GM12891 (cell line): ENCODE measurements at regions not wholly inside any gene's neighbourhood (a gene's known extent, or its start where the extent isn't known, plus 50 kb on each side); places are given as distances from the start of the nearest gene placed in this dataset.

Experiments
- DNase-seq: peaks from one replicate; pipeline ENCODE4 v3.0.0; 2011; ENCODE audit warnings: low spot score; ENCODE audit not compliant: insufficient read length
- FAIRE-seq: peaks from 2 replicates; lab custom pipeline; 2011; peaks lifted over from hg19 to GRCh38; lab: Jason Lieb, UNC
- PAX5 ChIP-seq: IDR thresholded peaks from 2 replicates; pipeline ENCODE4 v1.6.1; 2011; ENCODE audit warnings: low read length, moderate library complexity, mild to moderate bottlenecking; ENCODE audit not compliant: insufficient read depth, severe bottlenecking
- POLR2A ChIP-seq: IDR thresholded peaks from 2 replicates; pipeline ENCODE4 v1.6.1; 2011; ENCODE audit warnings: low read depth, low read length, control low read depth
- POLR2AphosphoS5 ChIP-seq: IDR thresholded peaks from 2 replicates; pipeline ENCODE4 v1.6.1; 2011; ENCODE audit warnings: low read depth, low read length, control low read depth
- POU2F2 ChIP-seq: IDR thresholded peaks from 2 replicates; pipeline ENCODE4 v1.6.1; 2011; ENCODE audit warnings: low read depth, mild to moderate bottlenecking, control low read depth, low read length, moderate library complexity
- SPI1 ChIP-seq: IDR thresholded peaks from 2 replicates; pipeline ENCODE4 v1.6.1; 2011; ENCODE audit warnings: low read depth, low read length, control low read depth
- TAF1 ChIP-seq: IDR thresholded peaks from 2 replicates; pipeline ENCODE4 v1.6.1; 2011; ENCODE audit warnings: low read depth, low read length, control low read depth

DNA sequence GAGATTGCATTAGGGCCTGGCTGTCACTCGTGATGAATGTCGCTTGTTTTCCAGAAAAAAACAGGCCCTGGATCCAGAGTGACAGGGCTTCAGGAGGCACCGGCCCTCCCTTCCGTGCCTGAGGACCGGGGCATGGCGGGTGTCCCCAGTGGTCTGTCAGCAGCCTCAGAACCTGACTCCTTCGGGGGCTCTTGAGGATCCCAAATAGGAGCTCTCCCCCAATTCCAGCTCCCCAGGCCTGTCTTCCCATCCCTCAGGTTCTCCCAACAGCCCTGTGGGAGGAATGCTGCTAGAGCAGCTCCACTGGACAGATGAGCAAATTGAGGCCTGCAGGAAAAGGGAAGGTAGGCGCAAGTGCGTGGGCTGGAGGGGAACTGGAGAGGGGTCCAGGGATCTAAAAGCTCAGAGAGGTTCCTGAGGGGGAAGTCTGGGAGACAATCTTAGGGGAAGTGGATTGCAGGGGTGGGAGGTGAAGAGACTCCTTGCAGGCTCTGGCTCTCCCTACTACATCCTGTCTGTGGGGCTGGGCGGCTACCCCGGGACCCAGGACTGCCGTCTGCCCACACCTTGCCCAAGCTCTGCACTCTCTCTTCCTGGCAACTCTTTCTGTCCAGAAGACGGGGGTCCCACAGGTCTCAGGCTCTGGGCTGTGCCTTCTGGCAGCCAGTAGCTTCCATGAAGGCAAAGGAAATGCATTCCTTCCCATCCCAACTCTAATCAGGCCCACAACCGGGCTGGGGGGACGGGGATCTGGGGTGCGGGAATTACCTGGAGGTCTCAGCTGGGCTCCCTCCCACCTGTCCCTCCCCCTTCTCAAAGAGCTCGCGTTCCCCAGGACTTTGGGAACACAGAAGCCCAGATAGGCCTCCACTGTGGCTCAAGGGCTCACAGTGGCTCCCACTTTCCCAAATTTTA, 105.7 kb upstream of the CASZ1 start:
- TF ChIP-seq POLR2A, result no peak
- TF ChIP-seq TAF1, result no peak
- no peak for TF ChIP-seq PAX5
- no peak for TF ChIP-seq POU2F2
- TF ChIP-seq SPI1, result no peak
- no peak for TF ChIP-seq POLR2AphosphoS5
- no peak for FAIRE-seq
- DNase-seq, result no peak

DNA sequence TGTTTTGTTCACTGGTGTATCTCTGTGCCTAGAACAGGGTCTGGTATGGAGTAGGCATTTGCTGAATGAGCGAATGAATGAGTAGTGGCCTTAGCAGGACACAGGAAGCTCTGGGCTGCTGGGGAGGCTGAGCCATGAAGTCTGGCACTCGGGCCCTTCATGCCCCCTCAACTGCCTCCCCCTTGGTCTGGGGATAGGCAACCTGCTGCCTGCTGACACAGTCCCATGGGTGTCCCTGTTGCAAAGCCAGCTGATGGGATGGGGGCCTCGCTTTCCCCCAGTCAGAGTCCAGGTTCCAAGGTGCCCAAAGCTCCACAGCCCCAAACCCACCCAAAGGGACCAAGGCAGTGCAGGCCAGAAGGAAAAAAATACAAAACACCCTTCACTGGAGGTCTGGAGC, 107.0 kb upstream of the CASZ1 start:
- TF ChIP-seq POLR2A (no peak), TAF1 (no peak), SPI1 (no peak), POU2F2 (no peak), PAX5 (no peak), POLR2AphosphoS5 (no peak)
- FAIRE-seq, result no peak
- no peak for DNase-seq

DNA sequence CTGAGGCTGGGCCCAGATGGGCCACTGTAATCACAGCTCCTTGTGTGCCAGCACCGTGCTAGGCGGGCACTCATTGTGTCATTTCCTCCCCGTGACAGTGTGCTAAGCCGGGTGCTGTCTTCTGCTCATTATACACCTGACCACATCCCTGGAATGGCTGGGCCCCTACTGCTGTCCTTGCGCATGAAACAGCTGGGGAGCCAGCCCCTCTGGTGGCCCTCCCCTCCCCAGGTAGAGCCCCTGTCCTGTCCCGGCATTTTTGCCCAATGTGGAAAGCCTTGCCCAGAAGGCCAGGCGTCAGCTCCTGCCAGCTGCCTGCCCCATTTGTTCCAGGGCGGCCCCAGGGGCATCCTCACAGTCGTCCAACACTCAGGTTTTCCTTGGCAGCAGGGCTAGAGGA, 107.4 kb upstream of the CASZ1 start:
- DNase-seq (peak; percentile 4), FAIRE-seq (no peak)
- TF ChIP-seq TAF1 (no peak), PAX5 (no peak), POLR2AphosphoS5 (no peak), POU2F2 (no peak), SPI1 (no peak), POLR2A (no peak)

GRCh38 chr1:10904396-10905358, 107.8 kb upstream of the TARDBP start:
- FAIRE-seq (no peak), DNase-seq (peak; percentile 10)
- TF ChIP-seq POLR2A (no peak), POLR2AphosphoS5 (no peak), PAX5 (no peak), TAF1 (no peak), SPI1 (no peak), POU2F2 (no peak)

DNA sequence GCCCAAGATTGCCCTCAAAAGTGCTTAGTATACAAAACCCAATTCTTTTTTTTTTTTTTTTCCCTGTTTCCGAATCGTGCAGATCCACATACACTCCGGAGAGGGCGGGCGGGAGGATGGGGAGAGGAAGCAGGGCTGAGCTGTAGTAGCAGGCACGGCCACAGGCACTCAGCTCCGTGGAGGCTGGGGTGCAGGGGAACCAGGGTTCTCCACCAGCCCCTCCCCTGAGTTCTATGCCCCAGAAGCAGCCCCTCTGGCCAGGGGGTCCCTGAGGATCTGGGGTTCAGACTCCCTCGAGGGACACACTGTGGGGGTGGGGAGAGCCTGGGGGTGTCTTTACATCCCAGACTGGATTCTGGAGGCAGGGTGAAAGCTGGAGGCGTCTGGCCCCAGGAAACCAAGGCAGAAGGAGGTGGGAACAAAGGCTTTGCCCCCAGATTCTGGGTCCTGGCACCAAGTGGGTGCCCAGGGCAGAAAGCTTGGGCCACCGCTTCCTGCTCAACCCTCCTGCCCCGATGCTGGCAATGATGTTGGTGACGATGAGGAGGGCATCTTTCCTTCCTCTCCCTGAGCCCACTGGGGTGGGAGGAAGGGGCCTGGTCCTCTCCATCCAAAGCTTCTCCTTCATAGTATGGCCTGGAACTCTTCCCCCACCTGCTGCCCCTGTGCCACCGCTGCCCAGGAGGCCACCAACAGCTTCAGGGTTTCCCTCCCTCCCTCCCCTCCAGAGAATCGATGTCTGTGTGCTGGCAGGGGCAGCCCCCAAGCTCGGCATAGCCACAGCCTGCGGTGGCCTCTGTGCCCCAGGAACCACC, 106.4 kb upstream of the TARDBP start:
- no peak for TF ChIP-seq PAX5
- FAIRE-seq, result no peak
- DNase-seq, result peak; percentile 6

GRCh38 chr1:10906866-10907519, 105.5 kb upstream of the TARDBP start:
- FAIRE-seq (no peak), DNase-seq (peak; percentile 5)
- TF ChIP-seq POLR2A (no peak), POU2F2 (no peak), SPI1 (no peak), TAF1 (no peak), POLR2AphosphoS5 (no peak), PAX5 (no peak)

GRCh38 chr1:10908266-10908665, 104.2 kb upstream of the TARDBP start:
- no peak for TF ChIP-seq SPI1
- TF ChIP-seq POLR2AphosphoS5, result no peak
- no peak for TF ChIP-seq POLR2A
- TF ChIP-seq PAX5, result no peak
- TF ChIP-seq TAF1, result no peak
- no peak for TF ChIP-seq POU2F2
- FAIRE-seq (no peak), DNase-seq (no peak)
